ENCODE measurements at regions not wholly inside any gene's neighbourhood (a gene's known extent, or its start where the extent isn't known, plus 50 kb on each side); places are given as distances from the start of the nearest gene placed in this dataset.

DNA sequence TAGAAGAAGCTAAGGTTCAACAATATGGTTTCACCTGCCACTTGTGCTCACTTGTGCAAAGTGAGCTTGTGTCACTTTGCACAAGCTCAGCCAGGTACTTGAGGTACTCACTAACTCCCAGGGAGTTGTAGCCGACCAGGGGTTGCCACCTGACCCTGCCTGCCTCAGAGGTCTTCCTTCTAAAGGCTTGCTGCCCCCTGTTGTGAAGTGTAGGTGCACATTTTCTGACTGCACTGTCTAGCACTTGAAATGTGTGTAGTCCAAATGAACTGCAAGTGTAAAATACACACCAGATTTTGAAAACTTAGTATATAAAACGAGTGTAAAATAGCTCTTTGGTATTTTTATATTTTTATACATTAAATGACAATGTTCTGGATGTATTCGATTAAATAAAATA, 230.8 kb downstream of the DLEU7 start:
- H3K4me3 ChIP-seq (ENCODE audit: low read depth, low read length), result no peak overlapping the region
- no peak for TF ChIP-seq CTCF (IDR thresholded peaks at IDR 0.05; ENCODE audit: low read depth, low read length, missing control alignments)
- DNase-seq (ENCODE audit: low read depth), result no peak
- in situ Hi-C loops (cut with HindIII; ENCODE audit: low sequenced_read_pairs), result no loop called here

DNA sequence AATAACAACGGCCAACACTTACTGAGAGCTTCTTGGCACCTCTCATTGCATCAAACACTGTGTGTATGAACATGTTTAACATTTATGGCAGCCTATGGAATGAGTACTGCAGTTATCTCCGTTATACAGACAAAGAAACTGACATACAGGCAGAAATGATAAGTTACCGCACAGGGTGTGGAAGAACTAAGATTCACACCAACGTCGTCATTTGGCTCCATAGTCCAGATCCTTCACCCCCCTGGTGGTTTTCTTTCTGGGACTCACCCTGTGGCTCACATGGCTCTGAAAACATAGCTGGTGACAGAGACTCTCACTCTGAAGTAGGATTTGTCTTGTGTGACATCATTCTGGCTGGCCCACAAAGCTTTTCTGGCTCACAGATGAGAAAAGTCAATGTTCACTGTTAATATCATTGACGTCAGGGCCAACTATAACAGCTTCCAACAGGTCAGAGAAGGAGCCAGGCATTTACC, 230.1 kb downstream of the DLEU7 start:
- no peak for TF ChIP-seq CTCF (IDR thresholded peaks at IDR 0.05; ENCODE audit: low read depth, low read length, missing control alignments)
- DNase-seq (ENCODE audit: low read depth), result no peak
- in situ Hi-C loops (cut with HindIII; ENCODE audit: low sequenced_read_pairs), result no loop called here
- H3K4me3 ChIP-seq (ENCODE audit: low read depth, low read length), result no peak overlapping the region

DNA sequence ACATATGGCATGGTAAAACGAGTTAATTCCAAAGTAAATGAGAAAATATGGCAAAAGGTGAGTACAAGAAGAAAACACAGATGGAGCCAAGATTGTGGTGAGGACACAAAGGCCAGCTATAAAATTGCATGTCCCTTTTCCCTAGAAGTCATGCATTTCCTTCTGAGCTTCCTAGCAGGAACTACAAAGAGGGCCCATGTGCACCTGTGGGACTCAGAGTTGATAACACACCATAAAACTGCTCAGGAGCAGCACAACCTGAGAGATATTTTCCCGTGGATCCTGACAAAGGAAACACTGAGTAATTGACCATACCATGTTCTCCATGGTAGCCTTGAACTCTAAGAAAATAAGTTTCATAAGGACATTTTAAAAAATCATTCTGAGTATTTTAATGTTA, 228.3 kb downstream of the DLEU7 start:
- no peak overlapping the region for H3K4me3 ChIP-seq (ENCODE audit: low read depth, low read length)
- in situ Hi-C loops (cut with HindIII; ENCODE audit: low sequenced_read_pairs), result no loop called here
- DNase-seq (ENCODE audit: low read depth), result no peak
- TF ChIP-seq CTCF (IDR thresholded peaks at IDR 0.05; ENCODE audit: low read depth, low read length, missing control alignments), result no peak

- no peak for DNase-seq (ENCODE audit: low read depth)
- in situ Hi-C loops (cut with HindIII; ENCODE audit: low sequenced_read_pairs), result no loop called here
- TF ChIP-seq CTCF (IDR thresholded peaks at IDR 0.05; ENCODE audit: low read depth, low read length, missing control alignments), result no peak
- no peak overlapping the region for H3K4me3 ChIP-seq (ENCODE audit: low read depth, low read length)
Observed at GRCh38 chr13:50616101-50616500, 227.4 kb downstream of the DLEU7 start.

DNA sequence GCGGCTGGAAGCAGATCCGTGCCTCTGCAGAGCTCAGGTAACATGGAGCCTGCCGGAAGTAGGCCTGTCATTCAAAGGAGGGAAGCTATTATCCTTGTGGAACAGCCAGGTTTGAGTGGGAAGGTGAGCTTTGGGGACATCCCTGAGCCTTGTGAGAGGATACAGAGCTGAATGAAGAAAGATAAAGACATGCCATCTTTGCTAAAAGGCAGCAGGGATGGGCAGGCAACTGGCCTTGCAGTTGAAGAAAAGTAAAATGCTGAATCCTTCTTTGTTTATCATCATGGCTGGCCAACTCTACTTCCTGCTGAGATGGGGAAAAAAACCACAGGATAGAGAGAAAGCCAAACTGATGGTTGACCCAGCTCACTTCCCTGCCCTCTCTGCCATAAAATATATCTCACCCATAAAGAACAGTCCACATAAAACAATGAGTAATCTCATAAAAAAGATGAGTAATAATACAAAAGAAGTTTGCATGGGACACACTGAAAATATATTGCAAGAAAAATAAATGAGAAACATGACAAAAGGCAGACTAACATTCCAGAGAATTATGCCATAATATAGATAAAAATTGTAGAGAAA, 226.3 kb downstream of the DLEU7 start:
- TF ChIP-seq CTCF (IDR thresholded peaks at IDR 0.05; ENCODE audit: low read depth, low read length, missing control alignments), result no peak
- peak; percentile 35 for DNase-seq (ENCODE audit: low read depth)
- in situ Hi-C loops (cut with HindIII; ENCODE audit: low sequenced_read_pairs), result no loop called here
- H3K4me3 ChIP-seq (ENCODE audit: low read depth, low read length), result no peak overlapping the region

DNA sequence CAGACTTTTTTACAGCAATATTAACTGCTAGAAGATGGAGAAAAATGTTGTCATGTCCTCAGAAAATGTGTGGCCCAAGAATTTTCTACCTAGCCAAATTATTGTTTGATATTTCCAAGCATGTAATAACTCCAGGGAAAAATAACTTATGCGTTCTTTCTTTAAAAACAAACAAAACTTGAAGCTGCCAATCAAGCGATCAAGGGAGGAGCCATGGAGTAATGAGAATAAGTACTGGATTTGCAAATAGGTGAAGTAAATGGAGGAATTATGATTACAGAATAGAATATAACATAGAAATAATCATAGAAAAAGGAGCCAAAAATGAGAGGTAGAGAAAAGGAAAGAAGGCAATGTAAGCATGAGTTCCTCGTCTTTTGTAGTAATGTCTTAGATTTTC, 225.3 kb downstream of the DLEU7 start:
- no peak for DNase-seq (ENCODE audit: low read depth)
- no peak overlapping the region for H3K4me3 ChIP-seq (ENCODE audit: low read depth, low read length)
- in situ Hi-C loops (cut with HindIII; ENCODE audit: low sequenced_read_pairs), result no loop called here
- TF ChIP-seq CTCF (IDR thresholded peaks at IDR 0.05; ENCODE audit: low read depth, low read length, missing control alignments), result no peak

Measured in astrocyte of the cerebellum (primary cell).